ENCODE measurements at regions not wholly inside any gene's neighbourhood (a gene's known extent, or its start where the extent isn't known, plus 50 kb on each side); places are given as distances from the start of the nearest gene placed in this dataset.

- TF ChIP-seq MTA3 (IDR thresholded peaks at IDR 0.05; ENCODE audit: borderline replicate concordance) (peak; percentile 81), NR2C1 (IDR thresholded peaks at IDR 0.05) (peak; percentile 91), NR2C1 (tag; IDR thresholded peaks at IDR 0.05) (peak; percentile 89), PML (IDR thresholded peaks at IDR 0.05; ENCODE audit: low read length) (peak; percentile 75), HDAC1 (IDR thresholded peaks at IDR 0.05) (peak in 1 of 2 experiments; percentile 76; a peak in 2 of 4 replicates), ZNF165 (CRISPR knock-in tag; IDR thresholded peaks at IDR 0.05; ENCODE audit: borderline replicate concordance) (no peak), VEZF1 (CRISPR knock-in tag; IDR thresholded peaks at IDR 0.05) (peak; percentile 91), ZBTB49 (CRISPR knock-in tag; IDR thresholded peaks at IDR 0.05; ENCODE audit: borderline replicate concordance) (no peak), SRSF9 (IDR thresholded peaks at IDR 0.05; ENCODE audit: borderline replicate concordance, low read depth, low read length) (no peak), BHLHE40 (IDR thresholded peaks at IDR 0.05; ENCODE audit: low read length) (peak; percentile 56; the same call in 1 of the 2 replicates), MECOM (CRISPR knock-in tag; IDR thresholded peaks at IDR 0.05) (no peak), GTF2E2 (tag; IDR thresholded peaks at IDR 0.05) (peak; percentile 66; the same call in 1 of the 2 replicates), E4F1 (CRISPR knock-in tag; IDR thresholded peaks at IDR 0.05; ENCODE audit: borderline replicate concordance) (no peak)
Observed at GRCh38 chr17:77319211-77320043, 178.7 kb downstream of the SEC14L1 start (continued).
